DMS153 treated with DMSO at 0.1 percent for 48 hours (cell line): ENCODE measurements at regions not wholly inside any gene's neighbourhood (a gene's known extent, or its start where the extent isn't known, plus 50 kb on each side); places are given as distances from the start of the nearest gene placed in this dataset.

ENCODE experiments used
- DNase-seq: peaks from one replicate; lab custom pipeline; 2025; ENCODE audit not compliant: unreplicated experiment; lab: John Stamatoyannopoulos, UW

DNA sequence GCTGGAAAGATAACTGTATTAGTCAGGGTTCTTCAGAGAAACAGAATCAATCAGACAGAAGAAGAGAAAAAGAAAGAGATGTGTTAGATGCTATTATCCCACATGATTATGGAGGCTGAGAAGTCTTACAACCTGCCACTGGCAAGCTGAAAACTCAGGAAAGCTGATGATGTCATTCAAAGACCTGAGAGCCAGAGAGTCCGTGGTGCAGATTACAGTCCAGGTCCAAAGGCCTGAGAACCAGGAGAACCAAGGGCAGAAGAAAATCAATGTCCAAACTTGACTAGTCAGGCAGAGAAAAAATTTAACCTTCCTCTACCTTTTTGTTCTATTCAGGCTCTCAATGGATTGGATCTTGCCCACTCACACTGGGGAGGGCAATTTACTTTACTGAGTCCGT lies 172.5 kb downstream of the QDPR start:
- DNase-seq, result no peak

- no peak for DNase-seq
Measured at GRCh38 chr4:17336986-17337385, 174.9 kb downstream of the QDPR start.

DNA sequence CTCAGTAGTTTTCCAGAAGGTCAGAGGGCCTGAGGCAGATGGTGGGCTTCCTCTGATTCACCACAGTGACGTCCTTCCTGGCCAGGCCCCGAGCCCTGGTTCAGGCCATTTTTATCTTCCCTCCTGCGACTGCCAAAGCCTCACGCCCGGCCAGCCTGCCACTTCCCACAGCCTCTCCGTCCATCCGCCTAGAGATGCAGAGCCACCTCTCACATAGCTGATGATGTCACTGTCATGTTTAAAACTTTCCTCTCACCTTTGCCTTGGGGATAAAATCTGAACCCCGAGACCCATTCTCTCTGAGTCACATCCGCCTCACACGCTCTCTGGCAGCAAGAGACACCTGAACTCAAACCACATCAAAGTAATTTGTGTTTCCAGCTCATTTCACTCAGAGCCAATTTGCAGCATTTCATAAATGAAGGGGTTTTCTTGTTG lies 175.3 kb downstream of the QDPR start:
- DNase-seq, result no peak

DNA sequence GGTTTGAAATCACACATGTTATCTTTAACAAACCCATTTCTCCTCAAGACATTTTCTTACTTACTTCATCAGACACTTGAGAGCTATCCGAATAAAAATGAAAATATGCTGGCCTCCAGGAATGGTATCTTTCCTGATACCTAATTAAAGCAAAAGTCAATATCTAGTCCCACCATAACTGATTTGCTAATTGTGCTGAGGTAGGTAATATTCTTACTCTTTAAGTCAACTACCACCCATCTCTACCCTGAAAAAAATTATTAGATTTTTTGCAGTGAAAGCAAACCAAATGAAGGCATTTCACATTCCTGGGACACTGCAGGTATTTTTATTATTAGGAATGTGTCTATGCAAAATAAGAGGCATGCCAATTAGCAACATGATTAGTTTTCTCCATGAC lies 175.8 kb downstream of the QDPR start:
- no peak for DNase-seq

DNA sequence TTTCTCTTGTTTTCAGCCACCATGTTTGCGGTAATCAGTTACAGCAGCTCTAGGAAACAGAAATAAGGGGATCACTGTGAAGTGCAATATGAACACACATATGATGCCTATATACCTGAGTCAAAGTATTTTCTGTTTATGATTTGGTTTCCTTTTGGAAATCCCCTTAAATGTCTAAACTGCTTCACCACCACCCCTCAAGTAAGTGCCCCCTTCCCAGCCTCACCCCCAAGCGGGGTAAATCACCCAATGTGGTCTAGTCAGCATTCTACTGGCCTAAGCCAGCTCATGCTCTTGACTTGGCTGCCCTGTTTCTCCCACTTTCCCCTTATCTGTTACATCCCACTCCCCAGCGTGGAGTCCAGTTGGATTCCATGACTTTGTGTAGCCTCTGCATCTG lies 176.5 kb downstream of the QDPR start:
- DNase-seq, result no peak

DNA sequence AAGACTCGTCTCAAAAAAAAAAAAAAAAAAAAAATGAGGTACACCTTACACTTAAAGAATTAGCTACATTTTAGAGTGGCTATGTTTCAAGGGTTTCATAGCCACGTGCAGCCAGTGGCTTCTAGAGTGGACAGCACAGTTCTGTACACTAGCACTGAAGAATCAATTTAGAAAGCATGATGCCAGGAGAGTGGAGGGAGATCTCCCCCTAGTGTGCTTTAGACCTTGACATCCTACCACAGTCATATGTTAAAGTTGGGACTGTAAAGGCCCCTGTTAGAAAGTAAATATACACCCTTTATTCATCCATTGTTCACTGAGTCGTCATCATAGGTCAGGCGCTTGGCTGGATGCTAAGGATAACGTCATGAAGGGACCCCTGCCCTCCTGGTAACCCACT lies 179.4 kb downstream of the QDPR start:
- no peak for DNase-seq

GRCh38 chr4:17329046-17329445 lies 182.8 kb downstream of the QDPR start:
- no peak for DNase-seq

DNA sequence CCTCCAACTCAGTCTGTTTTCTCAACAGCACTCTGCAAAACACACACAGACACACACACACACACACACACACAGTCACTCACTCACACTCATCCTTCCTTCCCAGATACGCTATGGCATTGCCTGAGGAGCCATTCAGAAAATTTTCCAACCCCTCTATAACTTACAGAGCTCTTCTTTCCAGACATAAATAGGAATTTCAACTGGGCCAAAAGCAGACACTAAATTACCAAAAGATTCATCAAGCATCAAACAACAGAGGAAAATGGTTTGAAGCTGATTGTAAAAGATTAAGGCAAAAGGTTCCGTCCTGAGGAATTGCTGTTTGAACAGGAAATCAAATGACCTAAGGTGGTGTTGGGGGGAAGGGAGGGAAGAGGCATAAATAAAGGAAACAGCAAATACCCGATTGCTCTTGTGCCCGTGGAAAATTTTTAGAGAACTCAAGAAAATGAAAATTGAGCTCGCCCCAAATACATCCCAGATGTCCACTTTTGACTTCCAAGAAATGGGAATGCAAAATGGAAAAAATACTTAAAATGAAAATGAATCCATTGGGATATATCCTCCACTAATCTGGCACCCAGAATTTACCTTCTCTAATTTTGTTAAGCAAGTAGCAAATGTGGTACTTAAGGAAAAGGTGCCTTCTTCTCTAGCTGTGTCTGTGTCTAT lies 183.6 kb downstream of the QDPR start:
- DNase-seq, result no peak

GRCh38 chr4:17327591-17327990 lies 184.3 kb downstream of the QDPR start:
- no peak for DNase-seq

GRCh38 chr4:17326756-17327155 lies 185.1 kb downstream of the QDPR start:
- no peak for DNase-seq

GRCh38 chr4:17325098-17325497 lies 186.8 kb downstream of the QDPR start:
- no peak for DNase-seq

DNA sequence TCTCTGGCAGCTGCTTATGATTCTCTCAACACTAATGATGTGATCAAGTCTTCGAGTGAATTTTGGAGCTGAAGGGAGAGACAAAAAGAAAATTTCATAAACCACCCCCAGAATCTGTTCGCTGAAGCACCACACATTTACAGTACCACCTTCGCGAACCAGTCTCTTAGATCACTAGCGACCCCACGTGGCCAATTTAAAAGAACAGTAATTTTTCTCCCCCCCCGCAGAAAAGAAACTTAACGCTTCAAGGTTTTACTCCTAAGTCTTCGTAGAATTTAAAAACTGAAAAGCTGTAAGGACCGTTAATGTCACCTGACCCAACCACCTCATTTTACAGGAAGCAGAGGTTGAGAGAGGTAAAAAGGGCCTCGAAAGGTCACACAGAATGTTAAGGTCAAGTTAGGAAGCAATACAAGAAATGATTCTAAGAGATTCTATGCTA lies 187.5 kb downstream of the QDPR start:
- DNase-seq, result no peak

DNA sequence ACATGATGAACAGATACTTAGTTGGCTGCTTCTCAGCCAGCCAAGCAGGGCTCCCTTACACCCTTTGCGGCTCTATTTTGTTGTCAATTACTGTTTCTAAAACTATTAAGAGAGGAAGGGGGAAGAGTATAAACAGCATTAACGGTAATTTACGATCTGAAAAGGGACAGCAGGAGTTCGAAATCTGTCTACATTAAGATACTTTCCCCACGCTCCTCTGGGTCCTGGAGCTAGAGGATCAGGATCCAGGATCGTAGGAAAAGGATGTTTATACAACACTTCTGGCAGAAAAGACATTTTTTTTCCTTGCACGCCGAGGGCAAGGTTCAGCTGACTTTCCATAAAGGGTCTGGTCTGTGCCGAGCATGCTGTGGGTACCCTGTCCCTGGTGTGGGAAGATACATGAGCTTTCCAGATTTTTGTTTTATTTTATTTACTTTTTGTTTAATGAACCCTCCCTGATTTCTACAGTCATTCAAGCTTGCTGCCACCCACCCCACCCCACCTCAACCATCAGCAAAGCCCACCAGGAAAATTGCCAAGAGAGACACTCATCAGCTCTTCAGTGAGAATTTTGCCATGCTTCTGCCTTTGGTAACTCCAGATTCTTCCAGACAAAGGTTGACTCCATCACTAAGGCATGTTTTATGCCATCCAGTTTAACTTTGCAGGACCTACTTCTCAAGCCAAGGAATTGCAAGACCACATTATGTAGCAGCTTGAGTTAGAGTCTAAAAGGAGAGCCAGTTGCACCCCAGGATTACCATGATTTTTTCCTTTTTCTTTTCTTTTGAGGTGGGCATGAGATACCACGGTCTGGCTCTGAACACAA lies 188.1 kb downstream of the QDPR start:
- DNase-seq, result no peak

DNA sequence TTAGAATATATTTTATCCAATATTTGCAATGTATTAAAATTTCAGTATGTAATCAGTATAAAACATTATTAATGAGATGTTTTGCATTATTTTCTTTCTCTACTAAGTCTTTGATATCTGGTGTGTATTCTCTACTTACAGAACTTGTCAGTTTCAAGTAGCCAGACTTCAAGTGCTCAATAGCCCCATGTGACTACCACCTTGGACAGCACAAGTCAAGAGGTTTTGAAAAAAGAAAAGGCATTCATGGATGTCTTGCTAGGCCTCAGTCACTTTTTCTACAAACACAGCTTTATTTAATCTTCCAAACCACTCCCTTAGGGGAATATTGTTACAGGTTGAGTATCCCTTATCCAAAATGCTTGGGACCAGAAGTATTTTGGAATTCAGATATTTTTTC lies 189.4 kb downstream of the QDPR start:
- no peak for DNase-seq

DNA sequence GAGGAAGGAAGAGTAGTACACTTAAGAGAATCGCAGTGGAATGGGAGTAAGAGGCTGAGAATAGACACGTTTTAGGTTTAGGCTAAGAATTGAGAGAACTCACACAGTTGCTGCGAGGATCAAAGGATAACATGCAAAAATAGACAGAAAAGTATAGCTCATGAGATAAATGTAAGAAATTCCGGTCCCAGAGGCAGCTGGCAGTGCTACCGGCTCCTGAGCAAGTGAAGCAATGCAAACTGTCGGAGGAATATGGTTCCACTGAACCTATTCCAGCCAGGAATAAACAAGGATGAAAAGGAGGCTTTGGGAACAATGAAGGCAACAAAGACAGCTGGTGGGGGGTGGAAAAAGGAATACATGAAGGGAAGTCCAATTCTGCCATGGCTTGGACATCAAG lies 191.8 kb downstream of the QDPR start:
- DNase-seq, result no peak

GRCh38 chr4:17317526-17317925 lies 194.4 kb downstream of the QDPR start:
- DNase-seq, result no peak

DNA sequence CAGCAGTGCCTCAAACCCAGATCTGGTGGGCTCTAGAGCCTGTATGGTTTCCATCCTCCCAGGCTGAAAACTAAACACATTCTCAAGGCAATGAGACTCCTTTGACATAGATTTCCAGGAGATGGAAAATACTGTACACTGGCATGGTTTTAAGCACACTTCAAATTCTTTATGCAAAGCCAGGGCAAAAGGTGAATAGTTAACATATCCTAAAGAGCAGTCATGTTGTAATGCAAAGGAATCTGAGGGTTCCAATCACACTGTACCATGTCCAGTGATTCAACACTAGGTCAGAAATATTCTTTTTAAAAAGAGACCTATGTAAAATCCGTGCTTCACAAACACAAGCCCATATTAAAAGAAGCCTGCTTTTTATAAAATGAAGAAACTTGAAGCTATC lies 195.3 kb downstream of the QDPR start:
- DNase-seq, result no peak

GRCh38 chr4:17315459-17315858 lies 196.4 kb downstream of the QDPR start:
- no peak for DNase-seq

- no peak for DNase-seq
Measured at GRCh38 chr4:17313194-17313593, 198.7 kb downstream of the QDPR start.

DNA sequence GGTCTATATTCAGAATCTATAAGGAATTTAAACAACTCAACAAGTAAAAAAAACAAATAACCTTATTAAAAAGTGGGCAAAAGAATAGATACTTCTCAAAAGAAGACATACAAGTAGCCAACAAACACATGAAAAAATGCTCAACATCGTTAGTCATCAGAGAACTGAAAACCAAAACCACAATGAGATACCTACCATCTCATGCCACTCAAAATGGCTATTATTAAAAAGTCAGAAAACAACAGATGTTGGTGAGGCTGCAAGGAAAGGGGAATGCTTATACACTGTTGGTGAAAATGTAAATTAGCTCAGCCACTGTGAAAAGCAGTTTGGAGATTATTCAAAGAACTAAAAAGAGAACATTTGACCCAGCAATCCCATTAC lies 201.6 kb downstream of the QDPR start:
- DNase-seq, result no peak

GRCh38 chr4:17309567-17310268 lies 202.2 kb downstream of the QDPR start:
- DNase-seq, result no peak

GRCh38 chr4:17301869-17302268 lies 210.0 kb downstream of the QDPR start:
- no peak for DNase-seq
